ENCODE measurements at regions not wholly inside any gene's neighbourhood (a gene's known extent, or its start where the extent isn't known, plus 50 kb on each side); places are given as distances from the start of the nearest gene placed in this dataset.
"Not testable (repeated sequence)": the region's sequence is repeated elsewhere in the genome, so short reads cannot be mapped to it uniquely, and the experiment has no call there.

- Histone ChIP-seq H3K9ac (ENCODE audit: low read length) (no peak overlapping the region), H3K36me3 (ENCODE audit: control insufficient read depth, insufficient read depth, low read length) (no peaks in the 10 kb centered on the region), H3K79me2 (ENCODE audit: control insufficient read depth, insufficient read depth, low read length) (no peaks in the 10 kb centered on the region), H3K56ac (ENCODE audit: low read length) (no peak overlapping the region), H3K4ac (ENCODE audit: low read depth, low read length) (no peak overlapping the region), H2BK15ac (replicated peaks; ENCODE audit: low read depth) (no peak overlapping the region), H3K4me1 (ENCODE audit: control insufficient read depth, low read depth, low read length) (no peaks in the 10 kb centered on the region), H2AK5ac (ENCODE audit: low read length) (no peak overlapping the region), H2BK120ac (ENCODE audit: low read depth, low read length) (no peak overlapping the region), H3K79me1 (ENCODE audit: low read length) (no peaks in the 10 kb centered on the region), H3K4me3 (ENCODE audit: low read length) (no peak overlapping the region), H3K23ac (ENCODE audit: low read length) (no peak overlapping the region), H3K18ac (ENCODE audit: low read length) (no peak overlapping the region), H3K4me2 (ENCODE audit: low read length) (no peak overlapping the region), H3K27me3 (ENCODE audit: insufficient read depth, low read length, poor library complexity) (no peaks in the 10 kb centered on the region), H4K5ac (ENCODE audit: low read length) (no peak overlapping the region), H2BK5ac (ENCODE audit: low read length) (no peak overlapping the region), H4K8ac (ENCODE audit: low read depth, low read length) (no peak overlapping the region), H3K27ac (ENCODE audit: low read depth, low read length) (no peak overlapping the region)
- no CpG with 5 or more reads among the region's 1 CpG for WGBS (ENCODE audit: extremely low coverage, insufficient coverage, low lambda C conversion rate)
- DNase-seq = no peak
Observed at GRCh38 chr2:183782436-183782835, 658.2 kb downstream of the NUP35 start.

- H3K79me1 ChIP-seq (ENCODE audit: low read length); H4K8ac ChIP-seq (ENCODE audit: low read depth, low read length); H3K4me2 ChIP-seq (ENCODE audit: low read length); H3K18ac ChIP-seq (ENCODE audit: low read length); H3K23ac ChIP-seq (ENCODE audit: low read length); H3K4me1 ChIP-seq (ENCODE audit: control insufficient read depth, low read depth, low read length); H2BK15ac ChIP-seq (replicated peaks; ENCODE audit: low read depth); H3K27me3 ChIP-seq (ENCODE audit: insufficient read depth, low read length, poor library complexity); H2BK5ac ChIP-seq (ENCODE audit: low read length); DNase-seq; H4K5ac ChIP-seq (ENCODE audit: low read length); H3K4me3 ChIP-seq (ENCODE audit: low read length); H3K4ac ChIP-seq (ENCODE audit: low read depth, low read length); H2AK5ac ChIP-seq (ENCODE audit: low read length); H3K36me3 ChIP-seq (ENCODE audit: control insufficient read depth, insufficient read depth, low read length); H3K27ac ChIP-seq (ENCODE audit: low read depth, low read length); H3K9ac ChIP-seq (ENCODE audit: low read length); H2BK120ac ChIP-seq (ENCODE audit: low read depth, low read length); H3K79me2 ChIP-seq (ENCODE audit: control insufficient read depth, insufficient read depth, low read length); H3K56ac ChIP-seq (ENCODE audit: low read length): not testable (repeated sequence)
- WGBS (ENCODE audit: extremely low coverage, insufficient coverage, low lambda C conversion rate) = no CpG with 5 or more reads among the region's 8 CpGs
Observed at GRCh38 chr2:183788796-183789195, 664.6 kb downstream of the NUP35 start.

GRCh38 chr2:183792165-183792924 lies 668.1 kb downstream of the NUP35 start:
- H4K5ac ChIP-seq (ENCODE audit: low read length); H3K27me3 ChIP-seq (ENCODE audit: insufficient read depth, low read length, poor library complexity); H2BK15ac ChIP-seq (replicated peaks; ENCODE audit: low read depth); H3K23ac ChIP-seq (ENCODE audit: low read length); H3K56ac ChIP-seq (ENCODE audit: low read length); H3K18ac ChIP-seq (ENCODE audit: low read length); H3K27ac ChIP-seq (ENCODE audit: low read depth, low read length); H4K8ac ChIP-seq (ENCODE audit: low read depth, low read length); H3K4me2 ChIP-seq (ENCODE audit: low read length); H3K4me1 ChIP-seq (ENCODE audit: control insufficient read depth, low read depth, low read length); H2BK5ac ChIP-seq (ENCODE audit: low read length); H2AK5ac ChIP-seq (ENCODE audit: low read length); H3K79me2 ChIP-seq (ENCODE audit: control insufficient read depth, insufficient read depth, low read length); H3K36me3 ChIP-seq (ENCODE audit: control insufficient read depth, insufficient read depth, low read length); H3K9ac ChIP-seq (ENCODE audit: low read length); H3K4ac ChIP-seq (ENCODE audit: low read depth, low read length); H3K4me3 ChIP-seq (ENCODE audit: low read length); H3K79me1 ChIP-seq (ENCODE audit: low read length); H2BK120ac ChIP-seq (ENCODE audit: low read depth, low read length); DNase-seq: not testable (repeated sequence)
- whole genome bisulfite sequencing (ENCODE audit: extremely low coverage, insufficient coverage, low lambda C conversion rate) = no CpG with 5 or more reads among the region's 26 CpGs

GRCh38 chr2:183798535-183798934 lies 674.3 kb downstream of the NUP35 start:
- Histone ChIP-seq H2BK120ac (ENCODE audit: low read depth, low read length) (no peak overlapping the region), H3K56ac (ENCODE audit: low read length) (no peak overlapping the region), H4K5ac (ENCODE audit: low read length) (no peak overlapping the region), H4K8ac (ENCODE audit: low read depth, low read length) (no peak overlapping the region), H2AK5ac (ENCODE audit: low read length) (no peak overlapping the region), H3K18ac (ENCODE audit: low read length) (no peak overlapping the region), H3K4me3 (ENCODE audit: low read length) (no peak overlapping the region), H3K27me3 (ENCODE audit: insufficient read depth, low read length, poor library complexity) (no peaks in the 10 kb centered on the region), H3K79me2 (ENCODE audit: control insufficient read depth, insufficient read depth, low read length) (no peaks in the 10 kb centered on the region), H3K4me1 (ENCODE audit: control insufficient read depth, low read depth, low read length) (no peaks in the 10 kb centered on the region), H2BK5ac (ENCODE audit: low read length) (no peak overlapping the region), H3K4ac (ENCODE audit: low read depth, low read length) (no peak overlapping the region), H3K79me1 (ENCODE audit: low read length) (no peaks in the 10 kb centered on the region), H3K9ac (ENCODE audit: low read length) (no peak overlapping the region), H3K23ac (ENCODE audit: low read length) (no peak overlapping the region), H3K4me2 (ENCODE audit: low read length) (no peak overlapping the region), H3K27ac (ENCODE audit: low read depth, low read length) (no peak overlapping the region), H3K36me3 (ENCODE audit: control insufficient read depth, insufficient read depth, low read length) (no peaks in the 10 kb centered on the region), H2BK15ac (replicated peaks; ENCODE audit: low read depth) (no peak overlapping the region)
- no CpG with 5 or more reads among the region's 4 CpGs for WGBS (ENCODE audit: extremely low coverage, insufficient coverage, low lambda C conversion rate)
- DNase-seq = no peak

GRCh38 chr2:183799761-183800160 lies 675.5 kb downstream of the NUP35 start:
- Histone ChIP-seq H3K4me3 (ENCODE audit: low read length) (no peak overlapping the region), H2AK5ac (ENCODE audit: low read length) (no peak overlapping the region), H4K8ac (ENCODE audit: low read depth, low read length) (no peak overlapping the region), H3K4me1 (ENCODE audit: control insufficient read depth, low read depth, low read length) (no peaks in the 10 kb centered on the region), H3K36me3 (ENCODE audit: control insufficient read depth, insufficient read depth, low read length) (no peaks in the 10 kb centered on the region), H3K79me1 (ENCODE audit: low read length) (no peaks in the 10 kb centered on the region), H3K23ac (ENCODE audit: low read length) (no peak overlapping the region), H3K79me2 (ENCODE audit: control insufficient read depth, insufficient read depth, low read length) (no peaks in the 10 kb centered on the region), H3K56ac (ENCODE audit: low read length) (no peak overlapping the region), H3K18ac (ENCODE audit: low read length) (no peak overlapping the region), H3K9ac (ENCODE audit: low read length) (no peak overlapping the region), H2BK120ac (ENCODE audit: low read depth, low read length) (no peak overlapping the region), H3K27me3 (ENCODE audit: insufficient read depth, low read length, poor library complexity) (no peaks in the 10 kb centered on the region), H3K27ac (ENCODE audit: low read depth, low read length) (no peak overlapping the region), H3K4ac (ENCODE audit: low read depth, low read length) (no peak overlapping the region), H3K4me2 (ENCODE audit: low read length) (no peak overlapping the region), H2BK5ac (ENCODE audit: low read length) (no peak overlapping the region), H4K5ac (ENCODE audit: low read length) (no peak overlapping the region), H2BK15ac (replicated peaks; ENCODE audit: low read depth) (no peak overlapping the region)
- no peak for DNase-seq
- WGBS (ENCODE audit: extremely low coverage, insufficient coverage, low lambda C conversion rate) = no CpG with 5 or more reads among the region's 3 CpGs

- Histone ChIP-seq H3K4ac (ENCODE audit: low read depth, low read length) (no peak overlapping the region), H3K4me1 (ENCODE audit: control insufficient read depth, low read depth, low read length) (no peaks in the 10 kb centered on the region), H3K18ac (ENCODE audit: low read length) (no peak overlapping the region), H3K36me3 (ENCODE audit: control insufficient read depth, insufficient read depth, low read length) (no peaks in the 10 kb centered on the region), H3K9ac (ENCODE audit: low read length) (no peak overlapping the region), H3K4me3 (ENCODE audit: low read length) (no peak overlapping the region), H4K5ac (ENCODE audit: low read length) (no peak overlapping the region), H3K4me2 (ENCODE audit: low read length) (no peak overlapping the region), H2AK5ac (ENCODE audit: low read length) (no peak overlapping the region), H2BK5ac (ENCODE audit: low read length) (no peak overlapping the region), H2BK120ac (ENCODE audit: low read depth, low read length) (no peak overlapping the region), H3K79me2 (ENCODE audit: control insufficient read depth, insufficient read depth, low read length) (no peaks in the 10 kb centered on the region), H3K79me1 (ENCODE audit: low read length) (no peaks in the 10 kb centered on the region), H3K23ac (ENCODE audit: low read length) (no peak overlapping the region), H2BK15ac (replicated peaks; ENCODE audit: low read depth) (no peak overlapping the region), H3K27ac (ENCODE audit: low read depth, low read length) (no peak overlapping the region), H3K56ac (ENCODE audit: low read length) (no peak overlapping the region), H3K27me3 (ENCODE audit: insufficient read depth, low read length, poor library complexity) (no peaks in the 10 kb centered on the region), H4K8ac (ENCODE audit: low read depth, low read length) (no peak overlapping the region)
- no peak for DNase-seq
Observed at GRCh38 chr2:183803596-183803995, 679.4 kb downstream of the NUP35 start.

Measured in mesendoderm (in vitro differentiated cells).